Thyroid gland (tissue), 4 donors: ENCODE measurements at regions not wholly inside any gene's neighbourhood (a gene's known extent, or its start where the extent isn't known, plus 50 kb on each side); places are given as distances from the start of the nearest gene placed in this dataset.

ENCODE experiments used
- CTCF ChIP-seq, 6 experiments: fragments of 200-600 bp in 3 of 6; fragments of 450-650 bp in 3 of 6; sonication (generic) in 3 of 6; IDR thresholded peaks; one replicate each; pipeline ENCODE4 v1.5.1; 2016 to 2019; ENCODE audit warnings: antibody characterized with exemption in 6 of 6, mild to moderate bottlenecking in 2 of 6, inconsistent platforms in 1 of 6, moderate library complexity in 1 of 6
- POLR2A ChIP-seq, 2 donors: fragments of 450-650 bp; IDR thresholded peaks; one replicate each; pipeline ENCODE4 v1.6.1; 2017; ENCODE audit warnings: antibody characterized with exemption in 2 of 2, mild to moderate bottlenecking in 2 of 2, moderate library complexity in 1 of 2

GRCh38 chr1:87981386-87981785, 652.7 kb downstream of the LMO4 start:
- no peak for TF ChIP-seq CTCF (IDR thresholded peaks at IDR 0.05)
- TF ChIP-seq POLR2A (IDR thresholded peaks at IDR 0.05): no peak
